Thoracic aorta (tissue), 2 donors: ENCODE measurements at regions not wholly inside any gene's neighbourhood (a gene's known extent, or its start where the extent isn't known, plus 50 kb on each side); places are given as distances from the start of the nearest gene placed in this dataset.

Source experiments
- ATAC-seq: fragments of 150-250 bp; one replicate; pipeline ENCODE4 v1.8.0; 2017; ENCODE audit warnings: low read depth; ENCODE audit not compliant: insufficient number of reproducible peaks, low FRiP score
- DNase-seq: peaks from one replicate; pipeline ENCODE4 v3.0.0-alpha.2; 2020; ENCODE audit warnings: low spot score
- H3K27ac ChIP-seq, 2 donors: fragments of 200-600 bp; sonication (generic); 1 replicate in 1 of 2; 2 replicates in 1 of 2; pipeline ENCODE4 v1.5.1; 2016; ENCODE audit warnings: mild to moderate bottlenecking in 2 of 2, moderate library complexity in 2 of 2
- H3K27me3 ChIP-seq: fragments of 200-600 bp; sonication (generic); replicated peaks from 2 replicates; pipeline ENCODE4 v1.6.0; 2016; ENCODE audit warnings: mild to moderate bottlenecking; ENCODE audit not compliant: insufficient read depth
- H3K36me3 ChIP-seq: fragments of 200-600 bp; sonication (generic); one replicate; pipeline ENCODE4 v1.5.1; 2016
- H3K4me1 ChIP-seq, 2 donors: fragments of 200-600 bp; sonication (generic); 1 replicate in 1 of 2; 2 replicates in 1 of 2; pipeline versions ENCODE4 v1.5.1 to v1.6.0; 2016; ENCODE audit warnings: low read depth in 2 of 2, mild to moderate bottlenecking in 1 of 2; ENCODE audit not compliant: control insufficient read depth in 1 of 2
- H3K4me3 ChIP-seq: fragments of 200-600 bp; sonication (generic); 2 replicates; pipeline ENCODE4 v1.5.1; 2016; ENCODE audit warnings: mild to moderate bottlenecking
- H3K9me3 ChIP-seq: fragments of 200-600 bp; sonication (generic); 2 replicates; pipeline ENCODE4 v1.5.1; 2016
- CTCF ChIP-seq: fragments of 200-600 bp; sonication (generic); IDR thresholded peaks from one replicate; pipeline ENCODE4 v1.5.1; 2019; ENCODE audit warnings: antibody characterized with exemption

GRCh38 chr9:109609060-109609459, 111.0 kb upstream of the PTPN3 start:
- ATAC-seq (no peak), DNase-seq (no peak)
- Histone ChIP-seq H3K27ac (no peak overlapping the region), H3K27me3 (no peaks in the 10 kb centered on the region), H3K36me3 (no peaks in the 10 kb centered on the region), H3K4me1 (no peaks in the 10 kb centered on the region), H3K4me3 (no peak overlapping the region), H3K9me3 (no peaks in the 10 kb centered on the region)
- no peak for TF ChIP-seq CTCF

- Histone ChIP-seq H3K4me3 (no peak overlapping the region), H3K27me3 (no peaks in the 10 kb centered on the region), H3K9me3 (no peaks in the 10 kb centered on the region), H3K36me3 (no peaks in the 10 kb centered on the region), H3K27ac (no peak overlapping the region), H3K4me1 (no peaks in the 10 kb centered on the region)
- no peak for TF ChIP-seq CTCF
- ATAC-seq (no peak), DNase-seq (no peak)
These were observed 118.5 kb upstream of the PTPN3 start for GRCh38 chr9:109616571-109617120.

- Histone ChIP-seq H3K27me3 (no peaks in the 10 kb centered on the region), H3K9me3 (no peaks in the 10 kb centered on the region), H3K4me3 (no peak overlapping the region), H3K36me3 (no peaks in the 10 kb centered on the region), H3K4me1 (no peaks in the 10 kb centered on the region), H3K27ac (no peak overlapping the region)
- ATAC-seq (no peak), DNase-seq (no peak)
- no peak for TF ChIP-seq CTCF
These were observed 121.2 kb upstream of the PTPN3 start for GRCh38 chr9:109619310-109619709.

GRCh38 chr9:109624143-109624542, 126.0 kb upstream of the PTPN3 start:
- ATAC-seq (no peak), DNase-seq (no peak)
- TF ChIP-seq CTCF, result no peak
- H3K9me3 ChIP-seq, result no peaks in the 10 kb centered on the region
- H3K27me3 ChIP-seq, result no peaks in the 10 kb centered on the region
- H3K27ac ChIP-seq, result no peak overlapping the region
- no peak overlapping the region for H3K4me3 ChIP-seq
- peaks cover 0 to 8% of the 10 kb centered on the region in 2 donors for H3K4me1 ChIP-seq
- H3K36me3 ChIP-seq, result no peaks in the 10 kb centered on the region

GRCh38 chr9:109624896-109625295, 126.8 kb upstream of the PTPN3 start:
- no peaks in the 10 kb centered on the region for H3K9me3 ChIP-seq
- no peak overlapping the region for H3K27ac ChIP-seq
- TF ChIP-seq CTCF, result no peak
- H3K27me3 ChIP-seq, result no peaks in the 10 kb centered on the region
- no peak for ATAC-seq
- no peak for DNase-seq
- H3K4me1 ChIP-seq, result peaks cover 0 to 8% of the 10 kb centered on the region in 2 donors
- H3K36me3 ChIP-seq, result no peaks in the 10 kb centered on the region
- H3K4me3 ChIP-seq, result no peak overlapping the region
